Fibroblast of the aortic adventitia (primary cell): ENCODE measurements at regions not wholly inside any gene's neighbourhood (a gene's known extent, or its start where the extent isn't known, plus 50 kb on each side); places are given as distances from the start of the nearest gene placed in this dataset.

Source experiments
- DNase-seq: peaks from one replicate; pipeline ENCODE4 v3.0.0-alpha.2; 2010; ENCODE audit warnings: low read depth
- H3K4me3 ChIP-seq: 2 replicates; pipeline ENCODE4 v1.5.1; 2011; ENCODE audit warnings: low read depth, mild to moderate bottlenecking, control low read depth, low read length, moderate library complexity
- TF ChIP-seq, protein P1 (sequence below): IDR thresholded peaks from 2 replicates; pipeline ENCODE4 v1.5.1; 2011; ENCODE audit warnings: mild to moderate bottlenecking, low read length, control low read depth, inconsistent platforms; ENCODE audit not compliant: insufficient read depth

DNA sequence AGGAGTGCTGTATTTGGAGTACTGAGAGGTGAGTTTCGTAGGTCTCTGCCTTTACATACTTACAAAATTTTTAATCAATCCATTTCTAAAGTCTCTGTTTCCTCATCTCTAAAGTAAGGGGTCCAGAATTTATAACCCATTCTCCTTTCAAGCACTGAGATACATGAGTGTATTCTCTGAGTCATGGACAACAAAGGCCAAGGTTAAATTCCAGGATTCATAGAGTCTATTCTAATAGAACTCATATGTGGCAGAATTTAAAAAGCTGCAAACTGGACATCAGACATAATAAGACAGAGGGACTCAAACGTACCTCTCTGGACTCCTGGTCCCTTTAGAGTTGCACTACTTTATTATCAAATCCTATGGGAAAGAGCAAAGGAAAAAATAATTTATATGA, 112.5 kb upstream of the SLIT3 start:
- H3K4me3 ChIP-seq: no peak overlapping the region
- TF ChIP-seq, protein P1, sequence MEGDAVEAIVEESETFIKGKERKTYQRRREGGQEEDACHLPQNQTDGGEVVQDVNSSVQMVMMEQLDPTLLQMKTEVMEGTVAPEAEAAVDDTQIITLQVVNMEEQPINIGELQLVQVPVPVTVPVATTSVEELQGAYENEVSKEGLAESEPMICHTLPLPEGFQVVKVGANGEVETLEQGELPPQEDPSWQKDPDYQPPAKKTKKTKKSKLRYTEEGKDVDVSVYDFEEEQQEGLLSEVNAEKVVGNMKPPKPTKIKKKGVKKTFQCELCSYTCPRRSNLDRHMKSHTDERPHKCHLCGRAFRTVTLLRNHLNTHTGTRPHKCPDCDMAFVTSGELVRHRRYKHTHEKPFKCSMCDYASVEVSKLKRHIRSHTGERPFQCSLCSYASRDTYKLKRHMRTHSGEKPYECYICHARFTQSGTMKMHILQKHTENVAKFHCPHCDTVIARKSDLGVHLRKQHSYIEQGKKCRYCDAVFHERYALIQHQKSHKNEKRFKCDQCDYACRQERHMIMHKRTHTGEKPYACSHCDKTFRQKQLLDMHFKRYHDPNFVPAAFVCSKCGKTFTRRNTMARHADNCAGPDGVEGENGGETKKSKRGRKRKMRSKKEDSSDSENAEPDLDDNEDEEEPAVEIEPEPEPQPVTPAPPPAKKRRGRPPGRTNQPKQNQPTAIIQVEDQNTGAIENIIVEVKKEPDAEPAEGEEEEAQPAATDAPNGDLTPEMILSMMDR: no peak
- no peak for DNase-seq

DNA sequence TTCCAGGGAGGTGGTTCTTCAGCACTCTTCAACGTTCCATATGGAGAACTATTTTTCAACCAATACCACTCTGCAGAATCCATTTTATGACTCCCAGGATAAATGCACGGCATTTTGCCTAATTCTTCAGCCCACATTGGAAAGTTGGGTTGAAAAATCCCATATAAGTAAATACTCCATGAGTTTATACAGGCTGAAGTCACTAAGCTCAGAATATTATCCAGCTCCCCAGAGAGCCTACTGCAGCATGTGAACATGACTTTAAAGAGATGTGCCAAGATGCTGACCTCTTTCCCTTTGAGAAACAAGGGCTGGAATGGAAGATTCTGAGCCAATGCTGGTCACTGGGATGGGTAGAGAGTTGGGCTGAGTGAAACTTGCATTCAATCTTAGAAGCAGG, 111.9 kb upstream of the SLIT3 start:
- DNase-seq: no peak
- TF ChIP-seq, protein P1: no peak
- no peak overlapping the region for H3K4me3 ChIP-seq

DNA sequence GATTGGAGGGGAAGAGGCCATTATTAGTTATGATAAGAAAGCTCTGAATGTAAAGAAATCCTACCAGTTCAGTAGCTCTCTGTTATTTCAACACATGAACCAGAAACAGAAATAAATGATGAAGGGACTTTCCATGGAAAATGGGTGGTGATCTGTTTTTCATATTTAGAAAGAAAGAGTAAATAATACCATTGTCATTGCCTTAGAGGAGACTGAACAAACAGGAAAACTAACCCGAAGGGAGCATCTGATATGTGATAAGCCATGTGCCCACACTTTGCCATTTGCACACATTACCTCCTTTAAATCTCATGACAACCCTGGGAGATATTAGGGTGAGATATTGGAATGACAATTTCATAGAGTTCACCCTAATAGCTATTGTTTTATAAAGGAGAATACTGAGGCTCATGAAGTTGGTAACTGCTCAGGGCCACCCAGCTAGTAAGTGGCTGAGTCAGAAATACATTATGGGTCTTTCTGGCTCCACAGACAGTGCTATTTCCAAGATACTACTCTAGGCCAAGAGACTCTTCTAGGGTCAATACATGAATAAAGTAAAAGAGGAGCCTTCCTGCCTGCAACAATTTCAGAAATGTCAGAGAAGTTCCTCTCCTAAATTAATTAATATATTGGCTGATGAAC, 111.0 kb upstream of the SLIT3 start:
- DNase-seq: no peak

DNA sequence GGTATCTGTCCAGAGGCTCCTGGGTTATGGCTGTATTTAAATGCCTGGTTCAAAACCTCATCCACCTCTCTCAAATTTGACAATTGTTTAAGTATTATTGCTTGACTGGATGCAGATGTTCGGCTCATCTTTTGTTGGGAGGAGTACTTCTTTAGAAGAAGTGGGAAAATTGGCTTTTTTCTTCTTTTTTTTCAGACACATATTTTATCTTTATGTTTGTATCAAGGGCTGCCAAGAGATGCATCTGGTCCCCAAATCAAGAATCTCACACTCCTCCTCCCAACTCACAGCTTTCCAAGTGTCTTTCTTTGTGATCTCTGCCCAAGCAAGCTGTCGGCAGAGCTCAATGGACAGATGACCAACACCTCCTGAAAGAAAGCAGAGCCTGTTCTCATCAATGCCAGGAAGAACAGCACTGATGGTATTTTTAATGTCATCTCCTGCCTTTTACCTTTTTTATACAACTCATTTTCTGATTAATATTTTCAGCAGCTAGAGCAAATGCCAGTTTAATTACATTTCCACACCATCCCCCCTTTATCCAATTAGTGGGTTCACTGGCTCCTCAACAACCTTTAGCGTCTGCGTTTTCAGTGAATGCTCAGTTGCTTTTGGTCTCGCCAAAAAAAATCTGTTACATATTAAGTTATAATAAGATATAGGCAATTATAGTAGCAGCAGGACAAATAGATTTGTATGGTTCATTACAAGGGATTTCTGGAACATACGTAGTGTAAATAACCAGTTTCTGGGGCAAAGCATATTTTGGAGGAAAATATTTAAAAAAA, 110.3 kb upstream of the SLIT3 start:
- TF ChIP-seq, protein P1: no peak
- no peak for DNase-seq
- H3K4me3 ChIP-seq: no peak overlapping the region

More for the DNA sequence above, 111.0 kb upstream of the SLIT3 start:
- H3K4me3 ChIP-seq: no peak overlapping the region
- TF ChIP-seq, protein P1: no peak

DNA sequence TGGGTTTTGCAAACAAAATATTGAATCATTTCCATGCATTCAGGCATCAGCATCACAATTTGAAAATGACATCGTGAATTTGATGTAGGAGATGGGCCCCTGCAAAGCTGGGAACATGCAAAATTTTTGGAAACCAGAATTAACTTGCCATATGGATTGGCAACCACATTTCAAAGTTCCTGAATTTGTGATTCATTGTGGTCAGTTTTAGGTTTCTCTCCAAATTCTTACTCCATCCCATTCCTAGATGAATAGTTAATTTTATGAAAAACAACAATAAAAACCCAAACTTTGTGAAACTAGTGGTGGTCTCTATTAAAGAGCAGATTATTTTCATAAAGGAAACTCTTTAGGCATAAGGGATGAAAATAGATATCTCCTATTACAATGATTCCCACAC, 107.8 kb upstream of the SLIT3 start:
- TF ChIP-seq, protein P1: no peak
- no peak for DNase-seq

DNA sequence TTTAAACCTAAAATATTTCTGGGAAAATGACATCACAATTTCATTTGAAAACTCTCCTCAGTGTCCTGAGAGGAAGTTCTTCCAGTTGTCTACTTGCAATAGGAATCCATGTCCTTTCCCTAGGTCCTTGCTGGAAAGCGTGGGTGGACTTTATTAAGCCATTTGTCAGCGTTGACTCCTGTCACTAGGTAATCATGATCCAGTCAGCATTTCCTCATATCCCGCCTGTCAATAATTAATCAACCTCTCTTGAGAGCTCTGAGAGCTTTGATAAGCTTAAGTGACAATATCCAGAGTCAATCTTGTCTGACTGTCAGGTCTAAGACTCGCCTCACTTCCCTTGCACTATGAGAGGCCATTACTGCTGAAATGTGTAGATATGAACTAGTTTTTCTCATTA, 107.2 kb upstream of the SLIT3 start:
- TF ChIP-seq, protein P1: no peak
- no peak overlapping the region for H3K4me3 ChIP-seq

More for the DNA sequence above, 107.8 kb upstream of the SLIT3 start:
- H3K4me3 ChIP-seq: no peak overlapping the region

More for the DNA sequence above, 107.2 kb upstream of the SLIT3 start:
- no peak for DNase-seq
